NCI-H2029 (cell line): ENCODE measurements at regions not wholly inside any gene's neighbourhood (a gene's known extent, or its start where the extent isn't known, plus 50 kb on each side); places are given as distances from the start of the nearest gene placed in this dataset.

Source experiments
- DNase-seq: peaks from one replicate; lab custom pipeline; 2025; lab: John Stamatoyannopoulos, UW

DNA sequence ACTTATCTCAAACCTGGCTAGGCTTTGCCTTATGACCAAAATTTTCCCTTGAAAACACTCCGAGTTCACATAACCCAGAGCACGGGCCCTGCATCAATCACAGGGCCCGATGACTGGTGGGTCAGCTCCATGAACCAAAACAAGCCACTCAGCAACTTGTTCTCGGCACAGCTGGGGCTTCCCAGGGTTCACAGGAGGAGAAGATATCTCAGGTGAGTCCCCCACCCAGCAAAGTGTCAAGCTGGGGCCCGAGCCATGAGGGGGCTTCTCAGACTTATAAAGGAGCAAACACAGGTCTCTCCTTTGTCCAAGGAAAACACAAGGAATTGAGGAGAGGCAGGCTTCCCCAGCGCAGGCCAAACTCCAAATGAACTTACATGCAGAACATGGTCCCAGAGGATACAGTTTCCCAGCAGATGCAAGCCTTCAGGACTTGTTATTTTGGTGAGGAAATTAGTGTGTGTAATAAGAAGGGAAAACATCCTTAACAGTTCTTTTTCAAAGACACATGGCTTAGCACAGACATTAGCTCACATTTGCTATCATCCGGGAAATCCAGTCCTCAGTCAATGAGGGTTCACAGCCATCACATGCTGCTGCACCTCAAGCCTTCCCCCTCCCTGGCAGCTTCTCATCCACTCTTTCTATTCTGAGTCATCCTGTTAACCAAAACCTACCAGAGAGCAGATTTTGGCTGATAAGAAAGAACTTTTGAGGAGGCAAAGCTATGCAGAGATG lies 98.1 kb upstream of the NFIA start:
- no peak for DNase-seq

DNA sequence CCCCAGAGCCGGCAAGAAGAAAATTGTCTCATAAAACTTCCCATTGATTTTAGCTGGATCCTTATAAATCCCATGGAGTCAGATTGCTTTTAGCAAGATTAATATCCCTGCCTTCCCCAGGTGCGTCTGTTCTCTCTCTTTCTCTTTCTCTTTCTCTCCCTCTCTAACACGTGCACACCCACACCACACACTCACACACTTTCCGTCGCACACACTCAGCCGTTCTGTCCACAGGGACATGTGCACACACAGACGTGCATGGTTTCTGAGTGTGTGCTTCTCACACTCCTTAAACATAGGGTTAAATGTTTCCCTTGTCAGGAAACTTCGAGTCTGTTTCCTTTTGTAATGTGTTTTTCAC lies 98.7 kb upstream of the NFIA start:
- DNase-seq = no peak

DNA sequence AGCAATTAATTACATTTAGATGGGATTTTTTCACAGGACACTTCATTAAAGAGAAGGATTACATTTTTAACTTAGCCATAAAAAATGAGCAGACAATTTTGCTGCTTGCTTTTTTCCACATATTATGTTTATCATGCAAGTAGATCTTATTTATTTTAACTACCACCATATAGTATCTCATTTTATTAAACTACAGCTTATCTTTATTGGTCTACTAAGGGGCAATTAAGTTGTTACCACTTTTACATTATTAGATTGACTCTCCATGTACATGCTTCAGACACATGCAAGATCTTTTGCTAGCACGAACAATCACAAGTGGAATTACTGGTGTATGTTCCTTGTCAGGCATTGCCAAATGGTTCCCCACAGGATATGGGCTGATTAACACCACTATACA lies 99.8 kb upstream of the NFIA start:
- no peak for DNase-seq

DNA sequence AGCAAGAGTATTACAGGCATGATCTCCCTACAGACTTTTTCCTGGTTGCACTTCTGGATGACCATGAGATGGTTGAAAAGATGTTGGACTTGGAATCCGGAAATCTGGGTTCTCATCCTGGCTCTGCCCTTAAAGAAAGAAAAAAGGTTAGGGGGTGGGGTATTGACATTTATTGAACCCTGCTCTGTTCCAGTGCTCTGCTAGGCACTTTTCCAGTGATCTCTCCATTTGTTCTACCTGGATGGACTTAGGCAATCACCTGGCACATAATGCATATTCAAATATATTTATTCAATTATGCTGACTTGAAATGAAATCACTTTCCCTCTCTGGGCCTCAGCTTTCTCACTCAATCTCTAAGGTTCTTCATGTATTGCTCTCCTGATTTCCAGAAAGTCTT lies 101.0 kb upstream of the NFIA start:
- DNase-seq = no peak

DNA sequence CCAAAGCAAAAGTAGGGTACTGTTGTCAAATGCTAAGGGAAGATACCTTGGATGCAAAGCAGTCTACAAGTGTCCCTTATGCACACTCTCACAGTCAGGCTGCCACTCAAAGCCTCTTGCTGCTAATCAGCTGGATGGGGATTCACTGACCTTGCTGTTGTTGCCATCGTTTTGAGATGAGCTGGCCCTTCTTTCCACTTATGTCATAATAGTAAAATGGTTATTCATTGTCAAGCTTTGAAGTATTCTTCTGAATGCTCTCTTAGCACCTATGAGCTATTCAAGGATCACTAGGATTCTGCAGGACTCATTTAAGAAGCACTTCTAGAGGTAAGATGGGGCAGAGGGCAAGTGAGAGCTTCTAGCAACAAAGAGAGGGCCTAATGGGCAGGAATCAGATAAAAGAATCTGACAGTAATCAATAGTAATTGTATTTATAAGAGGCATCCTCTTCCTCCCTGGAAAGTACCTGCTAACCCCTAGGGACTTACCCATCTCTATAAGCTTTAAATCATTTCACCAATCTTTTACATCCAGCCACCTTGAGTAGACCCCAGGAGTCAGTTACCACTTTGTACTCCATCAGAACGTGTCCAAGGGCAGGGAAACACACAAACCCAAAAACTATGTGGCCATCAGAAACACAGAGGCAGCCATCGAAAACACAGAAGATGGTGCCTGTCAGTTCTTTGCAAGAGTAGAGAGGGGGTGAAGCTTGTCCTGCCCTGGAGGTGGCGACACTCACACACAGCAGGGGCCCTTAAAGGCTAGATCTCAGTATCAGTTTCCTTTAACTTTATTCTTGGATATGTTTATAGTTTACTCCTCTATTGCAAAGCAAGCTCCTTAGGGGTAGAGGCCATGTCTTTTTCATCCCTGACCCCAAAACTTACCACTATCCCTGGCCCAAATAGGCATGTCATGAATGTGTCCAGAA lies 103.7 kb upstream of the NFIA start:
- peak; percentile 37 for DNase-seq

DNA sequence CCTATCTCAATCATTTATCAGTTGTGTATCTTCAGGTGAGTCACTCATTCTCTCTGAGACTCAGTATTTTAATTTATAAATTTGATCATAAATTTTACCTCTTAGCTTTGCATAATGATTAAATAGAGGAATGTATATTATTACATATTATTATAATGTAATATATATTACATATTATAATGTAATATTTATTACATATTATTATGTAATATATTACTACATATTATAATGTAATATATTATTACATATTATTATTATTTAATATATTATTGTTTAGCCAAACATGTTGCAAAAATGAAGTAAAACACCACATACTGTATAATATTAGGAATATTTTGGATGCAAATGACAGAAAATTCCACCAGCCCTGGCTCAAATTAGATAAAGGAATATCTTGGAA lies 104.7 kb upstream of the NFIA start:
- DNase-seq = no peak

DNA sequence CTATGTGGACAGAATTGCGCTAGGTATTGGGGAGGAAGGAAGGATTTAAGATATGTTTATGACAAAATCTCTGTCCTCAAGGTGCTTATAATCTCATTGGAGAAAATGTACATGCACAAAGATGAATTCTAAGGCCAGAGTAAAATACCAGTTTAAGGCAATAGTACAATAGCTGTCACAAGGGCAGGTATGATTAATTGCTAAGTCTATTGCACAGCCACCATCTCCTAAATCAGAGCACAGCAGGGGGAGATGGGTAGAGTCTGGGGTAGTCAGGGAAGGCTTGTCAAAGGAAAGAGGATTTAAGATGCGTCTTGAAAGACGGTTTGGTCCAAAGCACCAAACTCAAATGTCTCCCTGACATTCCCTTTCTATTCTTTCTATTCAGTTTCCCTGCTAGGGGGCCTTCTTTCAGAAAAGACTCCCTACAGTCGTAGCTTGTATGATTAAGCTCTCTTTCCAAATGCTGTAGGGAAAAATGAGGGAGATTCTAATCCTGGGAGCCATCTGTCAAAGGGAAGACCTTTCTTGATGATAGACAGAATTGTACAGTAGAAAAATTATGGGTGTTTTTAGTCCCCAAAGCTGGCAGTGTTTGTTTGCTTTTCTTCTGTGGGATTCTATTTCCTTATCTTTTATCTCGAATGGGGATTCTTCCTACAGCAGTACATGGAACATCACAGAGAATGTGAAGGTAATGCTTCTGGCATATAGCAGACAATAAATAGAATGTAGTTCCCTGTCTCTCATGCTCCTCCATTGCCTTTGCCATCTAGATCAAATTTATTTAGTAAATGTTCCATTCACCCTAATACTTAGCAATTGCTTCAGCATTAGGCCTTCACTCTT lies 107.6 kb upstream of the NFIA start:
- DNase-seq = no peak

DNA sequence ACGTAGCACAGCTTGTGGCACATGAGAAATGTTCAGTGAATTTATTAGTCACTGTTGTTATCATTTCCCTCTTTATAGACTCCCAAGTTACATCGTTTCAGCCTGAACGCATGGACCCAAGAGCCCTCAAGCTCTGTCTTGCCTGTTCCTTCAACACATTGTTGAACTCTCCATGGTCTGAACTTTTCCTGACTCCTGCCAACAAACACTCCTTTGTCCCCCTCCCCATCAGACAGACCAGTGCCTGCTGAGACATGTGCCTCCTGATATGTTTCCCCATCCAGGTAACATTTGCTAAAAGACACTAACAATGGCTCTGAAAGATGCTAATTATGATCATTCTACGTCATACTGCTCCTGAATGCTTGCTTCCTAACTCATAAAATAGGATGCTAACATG lies 108.7 kb upstream of the NFIA start:
- no peak for DNase-seq

DNA sequence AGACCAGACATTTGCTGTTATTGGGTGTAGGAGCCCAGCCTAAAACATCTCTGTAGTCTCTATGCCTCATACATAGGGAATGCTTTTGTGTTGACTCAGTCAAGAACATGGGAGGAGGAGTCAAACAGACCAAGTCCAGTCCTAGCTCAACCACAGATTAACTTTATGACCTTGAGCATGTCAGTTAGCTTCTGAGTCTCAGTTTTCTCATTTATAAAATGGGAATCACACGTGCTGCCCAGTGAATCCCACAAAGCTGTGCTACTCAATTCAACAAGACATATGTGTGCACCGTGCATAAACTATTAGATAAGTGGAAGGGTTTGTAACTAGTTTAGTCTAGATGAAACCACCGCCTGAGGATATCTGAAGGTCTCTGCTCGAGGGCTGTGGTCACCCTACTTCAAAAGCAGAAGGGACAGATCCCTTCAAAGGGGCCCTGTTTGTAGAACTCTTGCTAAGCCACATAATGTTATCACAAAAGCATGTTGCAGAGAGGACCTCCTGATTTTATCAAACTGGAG lies 109.5 kb upstream of the NFIA start:
- no peak for DNase-seq

DNA sequence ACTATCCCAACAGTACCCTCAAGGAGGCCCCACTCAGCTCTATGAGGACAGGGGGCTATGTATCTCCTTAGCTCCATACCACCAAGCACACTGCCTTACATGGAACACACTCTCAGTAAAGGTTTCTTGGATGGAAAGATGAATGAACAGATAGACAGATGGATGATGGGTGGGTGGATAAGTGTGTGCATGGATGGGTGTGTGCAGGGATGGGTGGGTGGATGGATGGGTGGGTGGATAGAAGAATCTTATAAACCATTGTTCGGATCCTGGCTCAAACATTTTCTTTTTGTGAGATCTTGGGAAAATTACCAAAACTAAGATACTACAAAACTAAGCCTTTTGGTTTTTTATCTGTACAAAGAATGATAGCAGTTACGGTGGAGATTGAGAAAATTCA lies 111.0 kb upstream of the NFIA start:
- DNase-seq = no peak

DNA sequence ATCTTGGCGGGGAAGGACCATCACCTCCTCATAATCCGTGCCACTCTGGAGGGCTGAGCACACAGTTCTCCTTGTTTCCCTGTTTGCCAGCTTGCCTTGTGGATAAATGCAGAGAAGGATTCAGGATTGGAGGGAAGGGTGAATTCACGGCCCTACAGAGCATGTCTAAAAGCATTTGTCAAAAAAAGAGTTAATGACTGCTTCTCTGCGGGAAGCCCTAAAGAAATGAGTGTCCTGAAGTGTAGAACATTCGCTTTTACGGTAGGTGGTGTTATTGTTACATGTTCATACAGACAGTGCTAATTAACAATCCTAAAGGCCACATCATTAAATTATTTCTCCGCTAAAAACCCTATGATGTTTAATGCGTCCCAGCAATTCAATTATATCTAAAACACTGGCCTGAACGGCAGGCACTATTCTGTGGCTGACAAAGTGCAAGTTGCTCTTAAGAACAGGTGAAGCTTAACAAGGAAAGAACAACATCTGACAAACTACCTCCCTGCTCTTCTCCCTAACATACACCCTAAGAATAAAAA lies 112.3 kb upstream of the NFIA start:
- DNase-seq = no peak

DNA sequence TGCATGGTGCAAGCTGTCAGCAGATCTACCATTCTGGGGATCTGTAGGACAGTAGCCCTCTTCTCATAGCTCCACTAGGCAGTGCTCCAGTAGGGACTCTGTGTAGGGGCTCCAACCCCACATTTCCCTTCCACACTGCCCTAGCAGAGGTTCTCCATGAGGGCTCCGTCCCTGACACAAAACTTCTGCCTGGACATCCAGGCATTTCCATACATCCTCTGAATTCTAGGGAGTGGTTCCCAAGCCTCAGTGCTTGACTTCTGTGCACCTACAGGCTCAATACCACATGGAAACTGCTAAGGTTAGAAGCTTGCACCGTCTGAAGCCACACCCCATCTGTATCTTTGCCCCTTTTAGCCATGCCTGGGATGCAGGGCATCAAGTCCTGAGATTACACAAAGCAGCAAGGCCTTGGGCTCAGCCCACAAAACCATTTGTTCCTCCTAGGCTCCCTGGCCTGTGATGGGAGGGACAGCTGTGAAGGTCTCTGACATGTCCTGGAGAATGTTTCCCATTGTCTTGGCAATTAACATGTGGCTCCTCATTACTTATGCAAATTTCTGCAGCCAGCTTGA lies 117.0 kb upstream of the NFIA start:
- no peak for DNase-seq

DNA sequence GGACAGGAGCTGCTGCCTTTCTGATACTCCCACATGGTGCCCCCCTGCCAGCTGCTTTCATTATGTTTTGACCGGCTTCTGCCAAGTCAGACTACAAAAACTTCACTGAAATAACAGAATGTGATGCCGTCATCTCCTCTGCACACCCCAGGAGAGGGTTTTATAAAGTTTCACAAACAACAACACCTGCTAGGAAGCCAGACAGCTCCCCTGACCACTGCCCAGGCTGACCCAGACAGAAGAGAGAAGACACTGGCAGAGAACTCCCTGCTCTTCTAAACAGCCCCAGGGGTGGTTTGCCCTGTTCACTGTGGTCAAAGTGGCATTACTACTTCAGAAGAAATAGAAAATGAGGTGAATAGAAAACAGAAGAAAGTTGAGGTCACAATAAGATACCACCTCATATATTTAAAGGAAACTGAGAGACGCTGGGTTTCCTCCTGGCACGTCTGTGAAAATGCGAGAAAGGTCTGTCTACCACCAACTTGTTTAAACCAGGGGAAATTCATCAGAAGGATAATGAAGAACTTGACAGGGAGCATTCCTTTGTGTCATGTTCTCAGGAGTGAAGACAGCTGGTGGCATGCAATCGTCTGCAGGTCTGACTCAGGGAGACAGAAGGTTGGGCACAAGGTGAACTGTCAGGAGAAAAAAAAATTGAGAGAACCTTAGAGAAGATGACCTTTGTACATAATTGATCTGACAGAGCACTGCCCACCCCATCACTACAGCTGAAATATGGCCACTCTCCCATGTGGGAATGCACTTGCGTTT lies 119.0 kb upstream of the NFIA start:
- no peak for DNase-seq

DNA sequence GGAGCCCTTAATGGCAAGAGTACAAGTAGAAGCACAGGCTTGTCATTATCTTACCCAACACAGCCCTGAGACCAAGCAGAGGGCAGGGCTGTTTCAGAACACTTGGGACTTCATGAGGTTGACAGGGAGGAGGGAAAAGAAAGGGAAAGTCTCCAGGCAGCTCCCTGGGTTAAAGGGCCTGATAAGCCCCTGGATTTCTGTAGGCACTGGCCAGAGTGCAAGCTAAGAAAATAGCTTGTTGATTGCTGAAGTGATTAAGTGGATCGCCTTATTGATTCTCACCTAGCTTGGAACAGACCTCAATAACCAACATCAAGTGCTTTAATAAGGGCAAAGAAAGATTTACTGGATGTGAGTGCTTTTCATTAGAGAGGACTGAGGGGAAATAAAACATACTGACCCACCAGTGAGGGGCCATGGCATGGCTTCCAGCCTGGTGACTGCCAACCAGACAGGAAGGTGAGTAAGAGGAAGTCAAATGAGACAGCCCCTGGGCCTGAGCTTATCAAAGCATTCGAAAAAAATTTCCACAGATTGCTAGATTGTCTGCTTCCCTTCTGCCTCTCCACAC lies 121.4 kb upstream of the NFIA start:
- DNase-seq = no peak

DNA sequence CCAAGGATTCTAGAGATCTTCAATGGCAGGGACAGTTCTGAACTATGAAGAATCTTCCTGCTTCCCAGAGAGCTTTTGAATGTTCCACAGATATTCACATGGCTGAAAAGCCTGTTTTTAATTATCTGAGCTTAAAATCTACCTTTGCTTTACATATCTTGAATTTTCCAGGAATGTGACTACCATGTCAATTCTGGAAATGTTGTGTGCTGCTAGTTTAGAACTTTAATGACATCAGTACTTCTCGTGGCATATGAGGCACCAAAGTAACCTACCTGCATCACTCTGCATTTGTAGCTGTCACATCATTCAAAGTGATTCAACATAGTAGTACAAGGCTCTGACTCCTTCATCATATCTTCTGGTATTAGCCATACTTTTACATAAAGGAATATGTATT lies 122.7 kb upstream of the NFIA start:
- DNase-seq = no peak

DNA sequence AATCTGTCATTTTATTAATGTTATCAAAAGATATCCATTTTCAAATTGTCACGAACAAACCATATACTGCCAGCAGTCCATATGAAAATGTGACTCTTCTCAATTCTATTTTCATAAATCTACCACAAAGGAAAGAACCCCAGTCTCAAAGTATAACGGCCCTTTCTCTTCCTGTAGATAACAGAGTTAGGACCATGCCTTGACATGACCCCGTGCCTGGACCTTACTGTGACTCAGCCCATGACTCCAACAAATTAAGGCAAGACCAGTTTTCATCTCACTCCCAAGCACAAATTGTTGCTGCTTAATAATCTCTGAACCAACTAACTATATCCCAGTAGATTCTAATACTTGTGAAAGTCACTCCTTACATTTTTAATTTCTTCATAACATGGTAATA lies 124.4 kb upstream of the NFIA start:
- no peak for DNase-seq

DNA sequence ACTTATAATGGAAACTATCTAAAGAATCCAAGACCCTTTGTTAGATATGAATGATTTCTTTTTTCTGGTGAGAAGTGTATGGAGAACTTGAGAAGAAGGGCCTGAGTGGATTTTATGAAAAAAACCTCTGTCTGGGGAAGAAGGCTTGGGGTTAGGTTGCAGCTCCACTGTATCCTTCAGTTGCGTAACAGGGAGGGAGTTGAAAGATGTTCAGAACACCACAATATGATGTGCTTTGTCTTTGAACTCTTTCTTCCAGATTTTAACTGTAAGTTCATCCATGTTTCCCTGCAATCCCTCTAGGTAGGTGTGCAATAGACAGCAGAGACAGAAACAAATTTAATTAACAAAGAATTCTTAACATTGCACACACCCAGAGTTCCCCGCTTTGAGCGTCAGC lies 125.8 kb upstream of the NFIA start:
- DNase-seq = no peak

DNA sequence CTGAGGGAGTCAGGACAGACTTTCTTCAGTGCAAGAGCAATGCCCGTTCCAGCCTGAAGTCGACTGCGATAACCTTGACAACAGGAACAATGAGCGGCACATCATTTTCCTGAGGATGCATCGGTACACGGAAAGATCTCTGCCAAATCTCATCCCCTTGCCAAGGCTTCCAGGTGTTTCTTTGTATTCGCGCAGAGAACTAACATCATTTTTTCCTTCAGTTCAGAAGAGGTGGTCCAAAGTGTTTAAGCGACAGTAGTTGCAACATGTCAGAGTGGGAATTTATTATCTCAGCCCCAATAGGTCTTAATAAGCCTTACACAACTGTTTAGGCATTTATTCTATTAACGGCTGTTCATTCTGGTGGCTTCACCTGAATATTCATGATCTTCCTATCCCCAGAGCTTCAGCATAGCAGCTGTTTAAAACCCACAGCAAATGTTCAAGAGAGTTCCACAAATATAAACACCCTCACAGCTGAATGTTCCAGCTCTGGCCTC lies 129.7 kb upstream of the NFIA start:
- DNase-seq = no peak

DNA sequence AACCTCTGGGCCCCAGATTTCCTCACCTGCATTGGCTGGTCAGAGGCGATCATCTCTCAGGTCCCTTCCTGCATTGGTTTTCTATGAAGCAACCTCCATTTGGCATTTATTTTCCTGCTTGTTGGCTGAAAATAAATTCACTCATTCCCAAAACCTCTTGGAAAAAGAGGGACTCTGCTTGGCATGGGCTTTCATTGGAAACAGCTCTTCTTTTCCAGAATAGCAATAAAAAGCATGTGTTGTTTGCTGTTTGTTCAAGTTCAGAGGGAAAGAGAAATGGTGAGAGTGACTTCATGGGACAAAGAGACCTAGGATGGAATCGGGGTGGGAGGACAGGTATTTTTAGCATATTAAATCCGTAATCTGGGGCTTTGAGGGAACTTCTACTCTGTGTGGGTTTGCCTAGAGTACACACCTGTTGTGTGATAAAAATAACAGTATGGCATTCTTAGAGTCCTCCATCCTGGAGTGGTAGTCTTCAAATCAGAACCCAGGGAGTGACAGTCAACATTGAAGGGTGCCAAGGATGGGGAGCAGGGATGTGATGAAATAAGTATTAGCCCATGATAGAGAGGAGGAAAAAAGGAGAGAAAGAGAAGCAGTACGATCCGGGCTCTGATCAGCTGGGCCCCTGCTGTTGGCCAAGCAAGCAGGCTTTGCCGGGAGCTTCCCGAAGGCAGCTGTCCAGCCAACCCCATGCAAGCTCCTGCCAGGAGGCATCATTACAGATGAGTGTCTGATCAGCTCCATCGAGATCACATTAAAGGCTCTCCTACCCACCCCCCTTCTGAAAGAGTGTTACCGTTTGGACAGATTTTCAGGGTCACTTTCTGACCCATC lies 131.9 kb upstream of the NFIA start:
- DNase-seq = no peak

DNA sequence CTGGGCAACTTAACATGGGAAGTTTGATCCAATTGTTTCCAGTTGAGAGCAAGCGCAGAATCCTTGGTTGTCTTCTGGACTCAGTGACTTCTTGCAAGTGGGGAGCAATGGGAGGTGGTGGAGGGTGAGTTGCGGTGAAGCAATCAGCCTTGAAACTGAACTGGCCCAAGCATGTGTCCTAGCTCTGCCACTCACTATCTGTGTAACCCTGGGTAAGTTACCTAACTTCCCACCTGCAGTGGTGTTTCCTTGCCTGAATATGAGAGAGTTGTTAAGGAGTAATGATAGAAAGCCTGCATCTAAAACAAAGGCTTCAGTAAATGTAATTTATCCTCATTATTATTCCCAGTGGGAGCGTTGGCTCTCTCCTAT lies 132.5 kb upstream of the NFIA start:
- DNase-seq = no peak
